H9 (cell line): ENCODE measurements at regions not wholly inside any gene's neighbourhood (a gene's known extent, or its start where the extent isn't known, plus 50 kb on each side); places are given as distances from the start of the nearest gene placed in this dataset.

Experiments used
- DNase-seq: peaks from one replicate; pipeline ENCODE4 v3.0.0-alpha.2; 2017
- H2AFZ ChIP-seq: one replicate; pipeline ENCODE4 v1.6.1; 2013; ENCODE audit warnings: mild to moderate bottlenecking, low read length, control low read depth, moderate library complexity
- H2AK5ac ChIP-seq: 2 replicates; pipeline ENCODE4 v1.6.1; 2013; ENCODE audit warnings: low read length, control low read depth, mixed read lengths; ENCODE audit not compliant: insufficient read length
- H2BK120ac ChIP-seq: one replicate; pipeline ENCODE4 v1.6.1; 2013; ENCODE audit warnings: low read depth, mild to moderate bottlenecking, low read length, control low read depth, inconsistent platforms; ENCODE audit not compliant: poor library complexity, severe bottlenecking
- H2BK12ac ChIP-seq: 2 replicates; pipeline ENCODE4 v1.6.1; 2013; ENCODE audit warnings: low read length, control low read depth, mixed read lengths, low read depth; ENCODE audit not compliant: insufficient read length
- H2BK15ac ChIP-seq: 2 replicates; pipeline ENCODE4 v1.6.1; 2013; ENCODE audit warnings: low read depth, low read length, control low read depth
- H2BK20ac ChIP-seq: one replicate; pipeline ENCODE4 v1.6.1; 2013; ENCODE audit warnings: low read depth, mild to moderate bottlenecking, low read length, control low read depth, inconsistent platforms; ENCODE audit not compliant: poor library complexity, severe bottlenecking
- H2BK5ac ChIP-seq: 2 replicates; pipeline ENCODE4 v1.6.1; 2013; ENCODE audit warnings: low read length, control low read depth, mixed read lengths; ENCODE audit not compliant: insufficient read length
- H3K14ac ChIP-seq: 2 replicates; pipeline ENCODE4 v1.6.1; 2013; ENCODE audit warnings: low read length, control low read depth; ENCODE audit not compliant: insufficient read depth
- H3K18ac ChIP-seq: 2 replicates; pipeline ENCODE4 v1.6.1; 2013; ENCODE audit warnings: low read depth, mild to moderate bottlenecking, mixed read lengths, low read length, control low read depth; ENCODE audit not compliant: insufficient read length
- H3K23ac ChIP-seq: 2 replicates; pipeline ENCODE4 v1.6.1; 2013; ENCODE audit warnings: low read length, control low read depth, mixed read lengths, low read depth; ENCODE audit not compliant: insufficient read length
- H3K23me2 ChIP-seq: 2 replicates; pipeline ENCODE4 v1.6.1; 2013; ENCODE audit warnings: low read depth, mild to moderate bottlenecking, mixed read lengths, low read length, control low read depth; ENCODE audit not compliant: insufficient read length, poor library complexity, severe bottlenecking
- H3K27ac ChIP-seq: 2 replicates; pipeline ENCODE4 v1.5.1; 2013; ENCODE audit warnings: low read length, control low read depth, mixed read lengths, low read depth; ENCODE audit not compliant: insufficient read length
- H3K27me3 ChIP-seq: 2 replicates; pipeline ENCODE4 v1.6.1; 2013; ENCODE audit warnings: low read length, control low read depth, inconsistent platforms; ENCODE audit not compliant: insufficient read depth
- H3K4ac ChIP-seq: 2 replicates; pipeline ENCODE4 v1.6.1; 2013; ENCODE audit warnings: low read depth, mild to moderate bottlenecking, control low read depth, inconsistent platforms, low read length, moderate library complexity
- H3K4me1 ChIP-seq: 2 replicates; pipeline ENCODE4 v1.6.1; 2013; ENCODE audit warnings: low read length, control low read depth, inconsistent platforms; ENCODE audit not compliant: insufficient read depth
- H3K4me2 ChIP-seq: 2 replicates; pipeline ENCODE4 v1.6.1; 2013; ENCODE audit warnings: low read length, control low read depth, mixed read lengths; ENCODE audit not compliant: insufficient read length, insufficient read depth
- H3K56ac ChIP-seq: 2 replicates; pipeline ENCODE4 v1.6.1; 2013; ENCODE audit warnings: low read depth, mild to moderate bottlenecking, mixed read lengths, low read length, control low read depth; ENCODE audit not compliant: insufficient read length
- H3K79me1 ChIP-seq: 2 replicates; pipeline ENCODE4 v1.6.1; 2013; ENCODE audit warnings: low read depth, mild to moderate bottlenecking, moderate library complexity, low read length, control low read depth, inconsistent platforms; ENCODE audit not compliant: insufficient read depth, poor library complexity, severe bottlenecking
- H3K79me2 ChIP-seq: 2 replicates; pipeline ENCODE4 v1.6.1; 2013; ENCODE audit warnings: low read length, control low read depth, inconsistent platforms; ENCODE audit not compliant: insufficient read depth
- H3K9ac ChIP-seq: 2 replicates; pipeline ENCODE4 v1.6.1; 2013; ENCODE audit warnings: low read length, control low read depth, mixed read lengths; ENCODE audit not compliant: insufficient read length; ENCODE audit errors: extremely low read depth
- H3K9me3 ChIP-seq: one replicate; pipeline ENCODE4 v1.6.1; 2013; ENCODE audit warnings: low read depth, low read length, inconsistent platforms; ENCODE audit not compliant: control insufficient read depth
- H3T11ph ChIP-seq: one replicate; pipeline ENCODE4 v1.6.1; 2013; ENCODE audit warnings: mild to moderate bottlenecking, low read length, control low read depth, inconsistent platforms
- H4K20me1 ChIP-seq: one replicate; pipeline ENCODE4 v1.6.1; 2013; ENCODE audit not compliant: control insufficient read depth, insufficient read length, insufficient read depth
- H4K5ac ChIP-seq: 2 replicates; pipeline ENCODE4 v1.6.1; 2013; ENCODE audit warnings: low read depth, mild to moderate bottlenecking, mixed read lengths, low read length, control low read depth; ENCODE audit not compliant: insufficient read length
- H4K8ac ChIP-seq: replicated peaks from 2 replicates; pipeline ENCODE4 v1.6.1; 2013; ENCODE audit warnings: low read length, control low read depth, mixed read lengths, low read depth; ENCODE audit not compliant: insufficient read length
- H4K91ac ChIP-seq: 2 replicates; pipeline ENCODE4 v1.6.1; 2013; ENCODE audit warnings: low read depth, mild to moderate bottlenecking, moderate library complexity, mixed read lengths, low read length, control low read depth; ENCODE audit not compliant: insufficient read length
- H3K27ac Mint-ChIP-seq, 3 experiments: 2 replicates in 2 of 3; 3 replicates in 1 of 3; pipeline ENCODE4 v1.8.0; 2020 to 2021; ENCODE audit warnings: mixed read lengths in 3 of 3, mild to moderate bottlenecking in 1 of 3, moderate library complexity in 1 of 3
- H3K27me3 Mint-ChIP-seq: 2 replicates; pipeline ENCODE4 v1.8.0; 2021; ENCODE audit warnings: low read depth, mild to moderate bottlenecking, moderate library complexity, mixed read lengths
- H3K36me3 Mint-ChIP-seq, 3 experiments: 2 replicates in 2 of 3; 3 replicates in 1 of 3; pipeline ENCODE4 v1.8.0; 2020 to 2021; ENCODE audit warnings: low read depth in 3 of 3, mixed read lengths in 3 of 3; ENCODE audit not compliant: insufficient read depth in 1 of 3
- H3K4me1 Mint-ChIP-seq, 2 experiments: 2 replicates each; pipeline ENCODE4 v1.8.0; 2020; ENCODE audit warnings: mixed read lengths in 2 of 2
- H3K4me3 Mint-ChIP-seq, 2 experiments: 2 replicates in 1 of 2; 3 replicates in 1 of 2; pipeline ENCODE4 v1.8.0; 2020 to 2021; ENCODE audit warnings: mild to moderate bottlenecking in 2 of 2, mixed read lengths in 2 of 2, moderate library complexity in 1 of 2
- H3K9me3 Mint-ChIP-seq, 2 experiments: 2 replicates in 1 of 2; 3 replicates in 1 of 2; pipeline ENCODE4 v1.8.0; 2020; ENCODE audit warnings: mild to moderate bottlenecking in 2 of 2, mixed read lengths in 2 of 2, moderate library complexity in 1 of 2
- CTCF ChIP-seq: fragments of 200-600 bp; sonication (generic); conservative IDR thresholded peaks from 3 replicates; pipeline ENCODE4 v1.8.0; 2021; ENCODE audit warnings: antibody characterized with exemption, mild to moderate bottlenecking
- WGBS: extraction: QIAGEN DNeasy Blood & Tissue Kit; methylation state at CpG from one replicate; pipeline ENCODE4 v1.1.7; 2013; ENCODE audit warnings: missing lambda C conversion rate, low lambda C conversion rate, mixed read lengths; ENCODE audit not compliant: insufficient read length; ENCODE audit errors: extremely low coverage; 5-methylcytosine and 5-hydroxymethylcytosine counted together

DNA sequence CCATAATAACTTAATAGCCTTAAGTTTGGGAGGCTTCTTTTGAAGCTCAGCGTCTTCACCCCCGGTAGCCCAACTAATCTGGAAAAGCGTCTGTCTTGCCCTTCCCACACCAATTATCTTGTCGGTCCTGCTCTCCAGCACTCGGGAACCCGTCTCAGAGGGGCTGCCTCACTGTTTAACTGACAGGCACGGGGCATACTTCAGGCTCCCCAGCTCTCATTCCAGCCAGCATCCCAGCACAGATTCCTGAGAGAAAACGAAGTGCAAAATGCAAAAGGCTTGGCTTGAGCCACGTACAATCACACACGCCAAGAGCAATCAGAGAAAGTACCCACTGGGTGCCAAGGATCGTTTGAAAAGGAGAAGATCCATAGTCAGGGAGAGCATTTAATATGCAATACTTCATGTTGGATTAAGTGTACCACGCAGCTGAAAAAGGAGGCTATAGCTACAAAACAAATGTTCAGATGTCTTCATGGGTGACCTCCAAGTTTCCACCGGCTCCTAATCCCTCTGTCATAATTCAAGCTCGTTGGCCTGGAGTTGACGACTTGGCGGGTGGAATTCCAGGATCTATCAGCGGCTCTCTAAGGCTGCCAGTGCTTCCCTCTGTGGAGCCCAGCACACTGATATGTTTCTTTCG lies 53.7 kb upstream of the STX16 start:
- peaks cover 2% of the 10 kb centered on the region for H3K27me3 Mint-ChIP-seq
- WGBS = no CpG with 5 or more reads among the region's 18 CpGs
- H3K4me1 ChIP-seq = no peaks in the 10 kb centered on the region

More for the DNA sequence above, 53.7 kb upstream of the STX16 start:
- Histone ChIP-seq H3K4me2 (no peak overlapping the region), H2AK5ac (no peak overlapping the region), H2AFZ (no peak overlapping the region), H3K27me3 (no peaks in the 10 kb centered on the region), H3K18ac (no peak overlapping the region), H3K79me2 (no peaks in the 10 kb centered on the region), H3K4ac (no peak overlapping the region), H3K27ac (no peak overlapping the region), H3K56ac (no peak overlapping the region), H2BK5ac (no peak overlapping the region), H4K5ac (no peak overlapping the region), H2BK12ac (no peak overlapping the region), H2BK120ac (no peak overlapping the region), H2BK15ac (no peak overlapping the region), H3K23ac (no peak overlapping the region), H4K8ac (no peak overlapping the region), H3K23me2 (no peaks in the 10 kb centered on the region), H4K91ac (no peak overlapping the region), H4K20me1 (no peaks in the 10 kb centered on the region), H3K14ac (no peak overlapping the region; the same call in 1 of the 2 replicates), H3K9ac (no peak overlapping the region), H3K9me3 (no peaks in the 10 kb centered on the region), H3T11ph (no peak overlapping the region), H3K79me1 (no peaks in the 10 kb centered on the region), H2BK20ac (no peak overlapping the region)
- Mint-ChIP-seq H3K27ac (no peak overlapping the region; a peak in 1 of 7 replicates), H3K9me3 (no peaks in the 10 kb centered on the region), H3K4me3 (no peak overlapping the region), H3K4me1 (peaks cover 0 to 5% of the 10 kb centered on the region in 2 experiments; a peak in 1 of 4 replicates), H3K36me3 (0 out of 7 replicates have a peak, but pooled peaks cover 0 to 1% (median 0%) of the 10 kb centered on the region in 3 experiments)
- no peak for TF ChIP-seq CTCF
- DNase-seq = no peak
